ENCODE measurements at regions not wholly inside any gene's neighbourhood (a gene's known extent, or its start where the extent isn't known, plus 50 kb on each side); places are given as distances from the start of the nearest gene placed in this dataset.

DNA sequence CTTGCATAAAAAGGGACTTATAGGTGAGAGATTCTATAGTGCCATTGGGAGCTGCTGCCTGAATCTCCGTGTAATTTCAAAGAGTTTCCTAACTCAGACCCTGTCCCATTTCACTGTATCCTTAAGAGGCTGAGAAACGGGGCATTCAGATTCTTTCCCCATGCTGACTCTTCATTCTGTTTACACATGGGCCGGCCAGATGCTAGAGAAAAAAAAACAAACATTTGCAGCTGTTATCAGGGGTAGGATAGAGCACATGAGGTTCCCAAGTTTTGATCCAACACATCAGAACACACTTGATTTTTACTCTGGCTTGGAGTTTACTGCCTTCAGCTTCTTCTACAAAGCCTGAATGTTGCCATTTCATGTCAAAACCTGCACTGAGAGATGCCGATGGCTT is 215.9 kb upstream of the TPRG1 start:
- TF ChIP-seq SMAD3 (CRISPR knock-in tag; IDR thresholded peaks at IDR 0.05) = no peak
- TF ChIP-seq BHLHE40 (IDR thresholded peaks at IDR 0.05; ENCODE audit: low read length) = no peak
- TF ChIP-seq, protein P1, sequence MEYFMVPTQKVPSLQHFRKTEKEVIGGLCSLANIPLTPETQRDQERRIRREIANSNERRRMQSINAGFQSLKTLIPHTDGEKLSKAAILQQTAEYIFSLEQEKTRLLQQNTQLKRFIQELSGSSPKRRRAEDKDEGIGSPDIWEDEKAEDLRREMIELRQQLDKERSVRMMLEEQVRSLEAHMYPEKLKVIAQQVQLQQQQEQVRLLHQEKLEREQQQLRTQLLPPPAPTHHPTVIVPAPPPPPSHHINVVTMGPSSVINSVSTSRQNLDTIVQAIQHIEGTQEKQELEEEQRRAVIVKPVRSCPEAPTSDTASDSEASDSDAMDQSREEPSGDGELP (IDR thresholded peaks at IDR 0.05; ENCODE audit: borderline replicate concordance, low read depth) = no peak
- TF ChIP-seq ZNF749 (CRISPR knock-in tag; IDR thresholded peaks at IDR 0.05; ENCODE audit: borderline replicate concordance) = no peak
- TF ChIP-seq THYN1 (CRISPR knock-in tag; IDR thresholded peaks at IDR 0.05; ENCODE audit: borderline replicate concordance, low read depth) = no peak
- TF ChIP-seq ZBTB2 (CRISPR knock-in tag; IDR thresholded peaks at IDR 0.05; ENCODE audit: low read depth) = no peak
- no peak for DNase-seq (ENCODE audit: low spot score)
- Histone ChIP-seq H3K9ac (ENCODE audit: insufficient read depth, low read depth, low read length) (no peak overlapping the region), H3K27ac (ENCODE audit: extremely low read length, insufficient read depth, low read length) (no peak overlapping the region), H3K79me2 (ENCODE audit: insufficient read depth, low read length) (no peaks in the 10 kb centered on the region), H4K20me1 (ENCODE audit: insufficient read depth, low read length) (no peaks in the 10 kb centered on the region), H3K4me1 (ENCODE audit: insufficient read depth, low read length) (peaks cover 20% of the 10 kb centered on the region), H3K4me2 (ENCODE audit: low read depth, low read length) (no peak overlapping the region), H3K36me3 (replicated peaks in 1 of 2; ENCODE audit: control insufficient read depth in 1 of 2, insufficient read depth in 2 of 2, low read length in 2 of 2) (no peaks in the 10 kb centered on the region), H3K4me3 (replicated peaks in 1 of 3; ENCODE audit: insufficient read depth in 1 of 3, low read depth in 2 of 3, low read length in 3 of 3) (no peak overlapping the region), H2AFZ (ENCODE audit: low read length) (no peak overlapping the region), H3K27me3 (ENCODE audit: control insufficient read depth in 1 of 2, insufficient read depth in 2 of 2, low read length in 2 of 2) (no peaks in the 10 kb centered on the region), H3K9me3 (ENCODE audit: low read length) (no peaks in the 10 kb centered on the region)
- no peak for ATAC-seq
- ChIA-PET POLR2A (no interaction called here), CTCF (ENCODE audit: low intra/inter-chr PET ratio, low total read pairs) (interaction anchor here (1.2 to 1.8 kb wide), 3 partner anchors 192 to 1217 kb away, joined by 4 to 9 read pairs (median 8); no protein-coding TSS in a partner anchor)
- BruUV-seq (replicated peaks) = no TSS peak
- 70% methylated on average over 4 of the region's 4 CpGs for WGBS (ENCODE audit: low lambda C conversion rate)
- intact Hi-C loops (cut with micrococcal nuclease; ENCODE audit: unreplicated experiment) (loop anchor here (5.0 to 10.0 kb wide), 4 partner anchors 191 to 781 kb away; no protein-coding TSS in a partner anchor), in situ Hi-C loops (cut with HindIII; ENCODE audit: extremely low pct_ligation_motif_present, low pct_unique_long_range_greater_than_20kb) (loop anchor here (10.0 to 25.0 kb wide), 3 partner anchors 661 to 911 kb away; no protein-coding TSS in a partner anchor)
- no peak for FAIRE-seq
